BE2C (cell line): ENCODE measurements at regions not wholly inside any gene's neighbourhood (a gene's known extent, or its start where the extent isn't known, plus 50 kb on each side); places are given as distances from the start of the nearest gene placed in this dataset.

Experiments
- DNase-seq: peaks from one replicate; pipeline ENCODE4 v3.0.0-alpha.2; 2020
- H3K27me3 ChIP-seq: fragments of 250-450 bp; sonication (Bioruptor Pico); 2 replicates; pipeline ENCODE4 v1.5.1; 2020; ENCODE audit warnings: mild to moderate bottlenecking
- H3K36me3 ChIP-seq: fragments of 250-450 bp; sonication (Bioruptor Pico); 2 replicates; pipeline ENCODE4 v1.5.1; 2020; ENCODE audit warnings: mild to moderate bottlenecking
- H3K4me1 ChIP-seq: fragments of 250-450 bp; sonication (Bioruptor Pico); 2 replicates; pipeline ENCODE4 v1.5.1; 2020
- H3K4me3 ChIP-seq: 2 replicates; pipeline ENCODE4 v1.5.1; 2011; ENCODE audit warnings: low read depth, low read length
- H3K9me3 ChIP-seq: fragments of 250-450 bp; sonication (Bioruptor Pico); 2 replicates; pipeline ENCODE4 v1.5.1; 2020
- CTCF ChIP-seq: IDR thresholded peaks from 2 replicates; pipeline ENCODE4 v1.5.1; 2012; ENCODE audit warnings: mild to moderate bottlenecking, low read depth, low read length

DNA sequence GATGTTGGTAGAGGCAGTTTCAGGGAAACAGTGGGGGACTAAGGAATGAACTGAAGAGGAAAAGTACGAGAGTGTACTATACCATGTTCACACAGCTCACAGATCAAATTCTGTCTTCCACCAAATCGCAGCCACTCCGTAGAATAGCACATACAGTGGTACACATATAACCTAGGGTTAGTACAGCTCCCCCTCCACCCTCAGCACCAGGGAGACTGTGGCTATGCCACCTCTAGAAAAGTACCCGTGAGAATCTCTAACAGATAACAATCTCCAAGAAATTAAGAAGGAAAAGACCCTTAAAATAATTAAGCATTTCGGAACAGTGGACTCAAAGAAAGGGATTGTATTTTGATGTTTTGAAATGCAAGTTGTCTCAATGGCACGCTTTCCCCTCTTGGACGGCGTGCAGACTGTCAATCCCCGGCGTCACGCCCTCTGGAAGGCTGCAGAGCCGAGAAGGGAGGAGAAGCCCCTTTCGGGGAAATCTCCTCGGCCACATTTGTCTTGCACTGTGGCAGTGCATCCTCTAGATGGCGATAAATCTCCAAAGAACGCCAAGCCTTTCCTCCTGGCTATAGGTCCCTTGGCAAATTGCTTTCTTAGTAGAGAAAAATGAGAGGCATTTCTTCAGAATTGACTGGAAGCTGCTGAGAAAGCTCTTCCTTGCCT, 345.0 kb downstream of the REEP3 start:
- TF ChIP-seq CTCF = peak; percentile 90
- Histone ChIP-seq H3K27me3 (no peaks in the 10 kb centered on the region), H3K4me3 (peak overlapping the region; percentile 31), H3K36me3 (no peaks in the 10 kb centered on the region), H3K9me3 (no peaks in the 10 kb centered on the region), H3K4me1 (peaks cover 14% of the 10 kb centered on the region)
- peak; percentile 59 for DNase-seq

GRCh38 chr10:63866747-63867140, 345.5 kb downstream of the REEP3 start:
- Histone ChIP-seq H3K36me3 (no peaks in the 10 kb centered on the region), H3K27me3 (no peaks in the 10 kb centered on the region), H3K4me1 (peaks cover 14% of the 10 kb centered on the region), H3K4me3 (no peak overlapping the region; the same call in 1 of the 2 replicates), H3K9me3 (no peaks in the 10 kb centered on the region)
- peak; percentile 39; the same call in 1 of the 2 replicates for TF ChIP-seq CTCF
- no peak for DNase-seq

- no peak for DNase-seq
- Histone ChIP-seq H3K27me3 (no peaks in the 10 kb centered on the region), H3K36me3 (no peaks in the 10 kb centered on the region), H3K4me1 (no peaks in the 10 kb centered on the region), H3K9me3 (no peaks in the 10 kb centered on the region), H3K4me3 (no peak overlapping the region)
- no peak for TF ChIP-seq CTCF
Observed at GRCh38 chr10:63878428-63878827, 357.2 kb downstream of the REEP3 start.

- Histone ChIP-seq H3K9me3 (no peaks in the 10 kb centered on the region), H3K36me3 (no peaks in the 10 kb centered on the region), H3K4me3 (no peak overlapping the region), H3K4me1 (no peaks in the 10 kb centered on the region), H3K27me3 (no peaks in the 10 kb centered on the region)
- no peak for DNase-seq
- no peak for TF ChIP-seq CTCF
Observed at GRCh38 chr10:63883861-63884260, 362.7 kb downstream of the REEP3 start.

DNA sequence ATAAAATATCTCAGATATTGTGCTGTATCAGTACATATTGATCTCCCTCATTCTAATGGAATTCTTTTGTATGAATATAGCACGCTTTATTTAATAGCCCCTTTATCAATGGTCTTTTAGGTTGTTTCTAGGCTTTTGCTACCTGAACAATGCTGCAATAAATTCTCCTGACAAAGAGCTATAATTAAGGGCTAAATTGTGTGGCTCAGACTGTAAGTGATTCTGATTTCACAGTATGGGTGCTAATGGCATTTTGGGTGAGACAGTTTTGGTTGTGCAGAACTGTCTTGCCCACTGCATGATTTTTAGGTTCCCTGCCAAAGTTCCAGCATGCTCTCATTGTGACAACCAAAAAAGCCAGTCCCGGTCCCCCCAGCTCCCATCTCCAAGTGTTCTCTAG, 363.2 kb downstream of the REEP3 start:
- H3K4me1 ChIP-seq = no peaks in the 10 kb centered on the region
- H3K27me3 ChIP-seq = no peaks in the 10 kb centered on the region
- no peak for DNase-seq
- no peak for TF ChIP-seq CTCF
- H3K36me3 ChIP-seq = no peaks in the 10 kb centered on the region
- H3K4me3 ChIP-seq = no peak overlapping the region
- H3K9me3 ChIP-seq = no peaks in the 10 kb centered on the region

DNA sequence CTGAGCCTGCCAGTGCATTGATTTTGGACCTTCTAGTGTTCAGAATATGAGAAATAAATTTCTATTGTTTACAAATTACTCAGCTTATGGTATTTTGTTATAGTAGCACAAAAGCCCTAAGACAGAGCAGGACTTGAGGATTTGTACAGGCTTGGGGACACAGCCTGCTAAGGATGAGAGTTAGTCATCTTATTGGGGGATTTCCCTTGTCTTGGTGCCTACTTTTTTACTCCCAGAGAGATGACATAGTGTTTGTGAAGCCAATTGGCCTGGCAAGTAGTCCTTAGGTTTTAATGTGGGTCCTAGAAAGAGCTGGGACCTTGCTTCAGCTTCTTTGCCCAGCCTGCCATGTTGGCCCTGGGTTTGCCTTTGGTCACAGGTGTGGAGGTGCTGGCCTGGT, 364.0 kb downstream of the REEP3 start:
- no peaks in the 10 kb centered on the region for H3K36me3 ChIP-seq
- H3K9me3 ChIP-seq = no peaks in the 10 kb centered on the region
- no peaks in the 10 kb centered on the region for H3K4me1 ChIP-seq
- TF ChIP-seq CTCF = no peak
- no peak for DNase-seq
- H3K4me3 ChIP-seq = no peak overlapping the region
- no peaks in the 10 kb centered on the region for H3K27me3 ChIP-seq
